22Rv1 (cell line): ENCODE measurements at regions not wholly inside any gene's neighbourhood (a gene's known extent, or its start where the extent isn't known, plus 50 kb on each side); places are given as distances from the start of the nearest gene placed in this dataset.

ENCODE experiments used
- CTCF ChIP-seq: fragments of 450-650 bp; IDR thresholded peaks from 2 replicates; pipeline ENCODE4 v1.5.1; 2017; ENCODE audit warnings: mild to moderate bottlenecking
- ZFX ChIP-seq: fragments of 450-650 bp; IDR thresholded peaks from 2 replicates; pipeline ENCODE4 v1.6.1; 2017; ENCODE audit warnings: antibody characterized with exemption, borderline replicate concordance

GRCh38 chr15:92523176-92523575, 129.5 kb downstream of the ST8SIA2 start:
- TF ChIP-seq CTCF (no peak), ZFX (no peak)
